HG02759 (cell line): ENCODE measurements at regions not wholly inside any gene's neighbourhood (a gene's known extent, or its start where the extent isn't known, plus 50 kb on each side); places are given as distances from the start of the nearest gene placed in this dataset.

Experiments used
- ATAC-seq: cut with Tn5 transposase; IDR thresholded peaks from one replicate; pipeline ENCODE4 v1.9.1; 2021; ENCODE audit warnings: mild to moderate bottlenecking, moderate library complexity; ENCODE audit not compliant: unreplicated experiment

- ATAC-seq, result no peak
Observed at GRCh38 chr14:96637521-96637920, 135.3 kb downstream of the PAPOLA start.

DNA sequence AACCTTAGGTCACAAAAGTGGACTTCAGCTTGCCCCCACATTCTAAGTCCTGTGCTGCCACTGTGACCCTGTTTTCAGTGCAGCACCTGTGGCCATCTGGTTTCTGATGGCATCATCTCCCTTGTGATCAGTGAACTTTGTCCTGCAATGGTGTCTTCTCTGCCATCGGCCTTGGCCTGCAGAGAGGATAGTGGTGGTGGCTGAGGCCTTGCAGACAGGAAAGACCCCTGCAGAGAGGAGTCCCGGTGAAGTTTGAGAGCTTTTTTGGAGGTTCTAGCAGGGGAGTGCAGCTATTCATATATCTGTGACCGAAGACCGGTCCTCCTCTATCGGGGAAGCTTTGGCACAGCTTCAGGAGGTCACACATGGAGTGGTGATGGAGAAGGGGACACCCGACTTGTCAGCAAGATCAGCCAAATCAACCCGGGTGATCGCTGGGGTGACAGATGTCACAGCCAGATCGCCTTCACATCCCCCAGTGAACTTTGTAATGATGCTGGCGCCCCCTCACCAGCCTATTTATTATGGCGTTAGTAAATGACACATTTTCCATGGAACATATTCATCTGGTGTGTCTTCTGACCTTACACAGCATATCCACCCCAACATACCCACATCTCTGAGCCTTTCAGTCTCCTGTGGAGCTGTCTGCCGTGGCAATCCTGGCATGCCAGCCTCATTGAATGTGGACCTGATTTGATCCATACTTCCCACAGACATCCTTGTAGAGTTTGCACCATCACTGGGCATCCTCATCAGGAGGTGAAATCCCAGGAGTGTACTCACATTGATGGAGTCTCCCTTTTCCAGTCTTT lies 136.1 kb downstream of the PAPOLA start:
- ATAC-seq, result no peak

DNA sequence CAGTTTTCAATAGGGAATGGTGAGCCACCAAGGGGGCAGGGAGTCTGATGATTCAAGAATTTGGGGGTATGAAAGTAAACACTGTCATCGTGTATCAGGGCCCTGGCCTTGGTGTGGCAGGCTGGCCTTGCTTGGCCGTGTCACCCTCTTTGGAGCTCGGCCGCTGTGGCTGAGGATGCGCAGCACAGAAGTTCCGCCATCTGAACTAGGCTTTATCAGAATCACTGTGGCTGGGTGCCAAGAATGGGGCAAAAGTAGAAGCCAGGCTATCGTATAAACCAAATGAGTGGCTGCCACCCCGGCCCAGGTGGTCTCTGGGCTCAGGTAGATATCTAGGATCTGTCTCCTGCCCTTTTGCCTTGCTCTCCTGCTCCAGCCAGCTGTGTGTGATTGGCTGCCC lies 137.4 kb downstream of the PAPOLA start:
- no peak for ATAC-seq

DNA sequence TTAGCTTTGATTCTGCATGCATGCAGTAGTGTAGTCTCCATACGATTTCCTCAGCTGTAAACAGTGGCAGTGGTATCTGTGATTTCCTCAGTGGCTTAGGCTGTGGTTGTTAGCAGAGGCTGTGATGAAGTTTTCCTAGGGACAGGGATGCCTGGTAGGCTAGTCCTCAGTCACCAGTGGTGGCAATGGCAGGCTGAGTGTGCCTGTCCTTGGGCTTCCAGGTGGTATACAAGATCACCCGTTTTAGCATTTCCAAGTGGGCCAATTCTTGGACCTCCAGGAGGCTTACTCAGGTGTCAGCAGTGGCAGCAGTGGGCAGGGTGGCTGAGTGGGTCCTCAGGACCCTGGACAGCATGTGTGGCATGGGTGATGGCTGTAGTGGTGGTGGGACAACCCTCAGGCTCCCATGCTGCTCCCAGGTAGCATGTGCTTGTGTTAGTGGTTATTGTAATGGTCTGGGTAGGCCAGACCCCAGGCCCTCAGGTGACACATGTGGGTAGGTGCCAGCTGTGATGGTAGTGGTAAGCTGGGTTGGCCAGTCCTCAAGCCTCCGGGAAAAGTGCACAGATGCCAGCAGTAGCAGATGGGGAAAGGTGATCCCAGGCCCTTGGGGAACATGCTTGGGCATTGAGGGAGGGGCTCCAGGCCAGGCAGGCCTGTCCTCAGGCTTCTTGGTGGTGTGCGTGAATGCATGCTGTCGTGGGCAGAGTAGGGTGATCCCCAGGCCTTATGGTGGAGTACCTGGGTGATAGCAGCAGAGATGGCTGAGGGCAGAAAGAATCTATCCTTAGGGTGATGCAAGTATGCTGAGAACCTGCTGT lies 146.5 kb downstream of the PAPOLA start:
- no peak for ATAC-seq

DNA sequence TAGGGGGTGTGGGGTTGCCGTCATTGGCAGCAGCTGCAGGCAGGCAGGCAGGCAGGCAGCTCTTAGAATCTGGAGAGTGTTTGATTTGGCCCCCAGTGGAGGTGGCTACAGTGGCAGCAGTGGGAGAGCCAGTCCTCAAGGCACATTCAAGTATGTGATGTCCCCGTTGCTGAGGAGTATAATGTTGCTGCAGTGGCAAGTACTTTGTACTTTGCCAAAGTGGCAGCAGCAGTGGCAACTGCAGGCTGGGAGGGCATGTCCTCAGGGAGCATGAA lies 147.1 kb downstream of the PAPOLA start:
- ATAC-seq, result no peak

- no peak for ATAC-seq
Observed at GRCh38 chr14:96653597-96653996, 143.6 kb upstream of the VRK1 start.

GRCh38 chr14:96658611-96659010 lies 138.6 kb upstream of the VRK1 start:
- ATAC-seq, result no peak

DNA sequence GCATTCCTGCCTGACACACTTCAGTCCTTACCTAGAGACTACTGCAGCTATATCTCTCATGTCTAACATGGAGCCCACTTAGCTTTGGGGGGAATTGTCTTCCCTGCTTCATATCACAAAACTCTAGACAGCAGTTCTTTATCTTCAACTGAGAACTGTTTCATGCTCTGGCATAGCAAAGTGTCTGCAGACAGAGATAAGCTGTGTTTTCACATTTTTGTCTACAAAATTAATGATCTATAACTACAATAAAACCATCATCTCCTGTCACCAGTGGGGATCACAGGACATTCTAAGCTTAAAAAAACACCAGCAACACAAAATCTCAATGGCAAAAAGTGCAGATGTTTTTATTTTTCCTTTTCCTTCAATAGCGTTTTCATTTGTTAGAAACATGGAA lies 137.1 kb upstream of the VRK1 start:
- no peak for ATAC-seq

- ATAC-seq, result no peak
Observed at GRCh38 chr14:96660667-96661066, 136.5 kb upstream of the VRK1 start.

DNA sequence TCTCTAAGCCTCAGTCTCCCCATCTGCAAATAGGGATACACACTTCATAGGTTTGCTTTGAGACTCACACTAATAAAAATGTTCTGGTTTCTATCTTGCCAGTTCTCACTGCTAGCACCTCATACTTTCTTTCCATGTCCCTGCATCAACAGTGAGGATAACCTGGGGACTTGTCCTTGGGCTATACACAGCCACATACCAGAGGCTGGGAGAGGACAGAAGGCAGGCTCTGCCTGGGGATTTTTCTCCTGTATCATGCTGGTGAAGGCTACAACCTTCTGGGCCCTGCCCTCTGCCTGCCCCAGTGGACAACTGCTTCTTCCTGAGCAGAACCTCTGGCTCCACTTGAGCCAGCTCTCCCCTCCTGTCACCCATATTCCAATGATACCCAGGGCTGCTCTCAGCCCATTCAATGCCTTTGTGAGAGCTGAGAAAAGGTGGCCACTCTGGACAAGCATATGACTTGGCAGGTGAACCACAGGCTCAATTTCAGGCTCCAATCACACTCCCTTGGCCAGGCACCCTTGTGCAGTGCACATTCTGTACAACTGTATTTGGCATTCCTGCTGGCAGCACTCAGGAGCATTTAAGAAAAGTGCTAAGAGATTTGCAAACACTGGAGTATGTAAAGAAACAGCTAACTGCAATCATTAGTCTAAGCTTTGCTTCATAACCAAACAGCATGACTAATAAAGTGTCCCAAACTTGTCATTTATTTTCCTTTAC lies 135.8 kb upstream of the VRK1 start:
- ATAC-seq, result no peak

- no peak for ATAC-seq
Observed at GRCh38 chr14:96662116-96662970, 134.8 kb upstream of the VRK1 start.

- ATAC-seq, result no peak
Observed at GRCh38 chr14:96663076-96663475, 134.1 kb upstream of the VRK1 start.

GRCh38 chr14:96663491-96664067 lies 133.6 kb upstream of the VRK1 start:
- no peak for ATAC-seq

DNA sequence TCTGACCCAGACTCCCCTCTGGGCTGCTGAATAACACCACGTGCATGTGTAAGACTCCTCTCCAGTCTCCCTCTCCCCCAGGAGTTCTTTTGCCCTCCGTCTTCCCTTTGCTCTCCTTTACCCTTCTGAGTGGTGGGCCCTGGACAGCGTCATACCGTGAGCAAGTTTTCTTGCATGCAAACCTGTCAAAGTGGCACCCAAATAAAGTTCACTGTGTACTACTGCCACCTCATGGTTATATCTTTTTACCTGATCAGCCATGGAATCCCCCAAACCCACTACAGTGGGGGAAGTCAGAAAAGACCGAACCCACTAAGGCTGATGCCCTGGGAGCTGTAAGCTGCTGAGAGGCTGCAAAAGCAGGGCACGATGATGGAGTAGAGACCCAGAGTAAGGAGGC lies 131.1 kb upstream of the VRK1 start:
- no peak for ATAC-seq

GRCh38 chr14:96670391-96670790 lies 126.8 kb upstream of the VRK1 start:
- ATAC-seq, result no peak

DNA sequence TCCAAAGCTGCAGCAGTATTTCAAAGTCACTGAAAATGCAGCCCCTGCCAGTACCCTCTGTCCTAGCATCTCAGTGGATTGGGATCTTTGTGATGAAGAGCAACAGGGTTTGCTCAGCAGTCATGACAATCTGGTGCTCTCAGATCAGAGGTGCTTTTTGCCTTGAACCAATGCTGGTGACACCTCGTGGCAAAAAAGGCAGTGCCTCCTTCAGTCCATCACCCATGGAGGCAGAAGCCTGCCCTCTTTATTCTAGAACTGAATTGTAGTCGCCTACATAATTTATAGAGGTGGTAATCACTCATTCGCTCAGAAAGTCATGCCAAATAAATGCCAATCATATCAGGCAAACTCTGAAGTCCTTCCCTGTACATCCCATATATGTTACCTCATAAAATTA lies 126.0 kb upstream of the VRK1 start:
- no peak for ATAC-seq

GRCh38 chr14:96673706-96674105 lies 123.5 kb upstream of the VRK1 start:
- no peak for ATAC-seq

DNA sequence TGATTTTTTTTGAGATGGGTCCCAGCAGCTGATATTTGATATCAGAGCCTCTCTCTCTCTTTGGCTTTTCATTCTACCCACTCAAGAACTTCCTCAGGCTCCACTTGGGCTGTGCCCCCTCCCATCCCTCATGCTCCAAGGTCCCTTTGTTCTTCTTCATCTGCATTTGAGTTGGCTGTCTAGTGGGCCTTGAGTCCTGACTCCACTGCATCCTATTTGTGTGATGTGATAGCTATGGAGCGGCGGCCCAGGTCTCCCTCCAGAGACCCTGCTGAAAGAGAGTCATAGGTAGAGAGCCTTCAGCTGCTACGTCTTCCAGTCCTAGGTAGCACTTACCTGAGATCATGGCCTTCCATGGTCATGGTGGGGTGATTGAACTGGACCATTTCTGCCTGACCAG lies 123.1 kb upstream of the VRK1 start:
- no peak for ATAC-seq

GRCh38 chr14:96676166-96676565 lies 121.0 kb upstream of the VRK1 start:
- no peak for ATAC-seq

DNA sequence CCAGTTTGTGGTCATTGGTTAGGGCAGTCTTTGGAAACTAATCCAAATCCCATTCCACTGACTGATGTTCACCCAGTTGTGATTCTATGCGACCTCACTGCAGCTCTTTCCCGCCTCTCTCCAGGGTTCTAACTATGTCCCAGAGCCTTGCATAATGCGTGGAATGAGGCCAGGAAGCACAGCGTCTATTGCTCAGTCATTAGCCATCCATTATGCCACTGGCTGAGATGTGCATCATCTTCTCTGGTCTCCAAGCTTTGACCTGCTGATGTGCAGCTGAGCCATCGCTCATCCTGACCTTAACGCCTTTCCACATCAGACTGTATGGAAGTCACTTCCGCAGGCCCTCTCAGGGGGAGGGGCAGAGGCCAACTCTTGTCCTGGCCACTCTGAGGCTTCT lies 115.4 kb upstream of the VRK1 start:
- ATAC-seq, result no peak

DNA sequence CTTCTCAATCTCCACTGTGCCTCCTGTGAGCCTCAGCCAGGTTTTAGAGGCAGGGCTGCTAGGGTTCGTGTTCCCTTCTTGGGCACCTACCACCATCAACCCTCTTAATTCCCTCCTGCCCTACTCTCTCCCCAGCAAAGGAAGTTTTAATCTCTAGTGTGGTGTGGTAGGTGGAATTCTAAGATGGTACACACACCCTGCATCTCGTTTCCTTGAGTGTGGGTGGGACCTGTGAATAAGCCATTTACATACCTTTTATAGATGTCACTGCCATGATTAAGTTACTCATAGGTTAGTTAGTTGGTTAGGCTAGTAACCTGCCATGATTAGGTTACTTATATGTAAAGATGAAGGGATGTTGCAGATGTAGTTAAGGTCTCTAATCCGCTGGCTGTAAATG lies 114.8 kb upstream of the VRK1 start:
- ATAC-seq, result no peak
